HG02623 (cell line): ENCODE measurements at regions not wholly inside any gene's neighbourhood (a gene's known extent, or its start where the extent isn't known, plus 50 kb on each side); places are given as distances from the start of the nearest gene placed in this dataset.
"Not testable (repeated sequence)": the region's sequence is repeated elsewhere in the genome, so short reads cannot be mapped to it uniquely, and the experiment has no call there.

Experiments used
- ATAC-seq: cut with Tn5 transposase; IDR thresholded peaks from one replicate; pipeline ENCODE4 v1.9.1; 2021; ENCODE audit warnings: moderate library complexity; ENCODE audit not compliant: unreplicated experiment

GRCh38 chr9:754150-754931, 87.2 kb upstream of the DMRT1 start:
- ATAC-seq, result no peak

GRCh38 chr9:755454-756381, 85.8 kb upstream of the DMRT1 start:
- ATAC-seq, result peak; percentile 26

GRCh38 chr9:757246-757881, 84.1 kb upstream of the DMRT1 start:
- ATAC-seq, result no peak

GRCh38 chr9:758146-758545, 83.4 kb upstream of the DMRT1 start:
- ATAC-seq, result no peak

- ATAC-seq, result no peak
Observed at GRCh38 chr9:759541-759940, 82.0 kb upstream of the DMRT1 start.

GRCh38 chr9:759983-760736, 81.3 kb upstream of the DMRT1 start:
- no peak for ATAC-seq

- no peak for ATAC-seq
Observed at GRCh38 chr9:761176-761792, 80.2 kb upstream of the DMRT1 start.

GRCh38 chr9:761793-762560, 79.5 kb upstream of the DMRT1 start:
- ATAC-seq, result no peak

GRCh38 chr9:763692-764091, 77.8 kb upstream of the DMRT1 start:
- no peak for ATAC-seq

- peak; percentile 84 for ATAC-seq
Observed at GRCh38 chr9:764105-764524, 77.4 kb upstream of the DMRT1 start.

- ATAC-seq, result no peak
Observed at GRCh38 chr9:764986-765385, 76.5 kb upstream of the DMRT1 start.

- not testable (repeated sequence) for ATAC-seq
Observed at GRCh38 chr9:767061-767561, 74.4 kb upstream of the DMRT1 start.

GRCh38 chr9:776086-776485, 65.4 kb upstream of the DMRT1 start:
- no peak for ATAC-seq

GRCh38 chr9:777978-778377, 63.5 kb upstream of the DMRT1 start:
- ATAC-seq, result no peak

- ATAC-seq, result no peak
Observed at GRCh38 chr9:784202-784601, 57.3 kb upstream of the DMRT1 start.

- ATAC-seq, result no peak
Observed at GRCh38 chr9:784916-785315, 56.6 kb upstream of the DMRT1 start.

- ATAC-seq, result no peak
Observed at GRCh38 chr9:785997-786396, 55.5 kb upstream of the DMRT1 start.

GRCh38 chr9:786405-786804, 55.1 kb upstream of the DMRT1 start:
- ATAC-seq, result no peak

GRCh38 chr9:788777-789176, 52.7 kb upstream of the DMRT1 start:
- no peak for ATAC-seq
